ENCODE measurements at regions not wholly inside any gene's neighbourhood (a gene's known extent, or its start where the extent isn't known, plus 50 kb on each side); places are given as distances from the start of the nearest gene placed in this dataset.

DNA sequence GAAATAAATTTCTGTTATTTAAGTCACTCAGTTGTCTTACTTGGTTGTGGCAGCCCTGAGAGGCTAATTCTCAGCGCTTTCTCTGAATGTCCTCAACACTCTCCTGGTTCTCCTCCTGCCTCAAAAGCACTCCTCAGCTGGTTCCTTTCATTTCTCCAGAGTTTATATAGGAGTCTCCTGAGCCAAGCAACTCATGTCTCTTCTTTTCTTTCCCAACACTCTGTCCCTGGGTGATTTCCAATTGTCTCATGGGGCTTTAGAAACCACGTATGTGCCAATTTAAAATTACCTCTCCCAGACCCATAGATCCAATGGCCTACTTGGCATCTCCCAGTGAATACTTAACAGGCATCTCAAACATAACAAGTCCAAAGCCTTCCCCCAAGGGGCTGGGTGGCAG lies 184.3 kb downstream of the TTC32 start:
- TF ChIP-seq, protein P1, sequence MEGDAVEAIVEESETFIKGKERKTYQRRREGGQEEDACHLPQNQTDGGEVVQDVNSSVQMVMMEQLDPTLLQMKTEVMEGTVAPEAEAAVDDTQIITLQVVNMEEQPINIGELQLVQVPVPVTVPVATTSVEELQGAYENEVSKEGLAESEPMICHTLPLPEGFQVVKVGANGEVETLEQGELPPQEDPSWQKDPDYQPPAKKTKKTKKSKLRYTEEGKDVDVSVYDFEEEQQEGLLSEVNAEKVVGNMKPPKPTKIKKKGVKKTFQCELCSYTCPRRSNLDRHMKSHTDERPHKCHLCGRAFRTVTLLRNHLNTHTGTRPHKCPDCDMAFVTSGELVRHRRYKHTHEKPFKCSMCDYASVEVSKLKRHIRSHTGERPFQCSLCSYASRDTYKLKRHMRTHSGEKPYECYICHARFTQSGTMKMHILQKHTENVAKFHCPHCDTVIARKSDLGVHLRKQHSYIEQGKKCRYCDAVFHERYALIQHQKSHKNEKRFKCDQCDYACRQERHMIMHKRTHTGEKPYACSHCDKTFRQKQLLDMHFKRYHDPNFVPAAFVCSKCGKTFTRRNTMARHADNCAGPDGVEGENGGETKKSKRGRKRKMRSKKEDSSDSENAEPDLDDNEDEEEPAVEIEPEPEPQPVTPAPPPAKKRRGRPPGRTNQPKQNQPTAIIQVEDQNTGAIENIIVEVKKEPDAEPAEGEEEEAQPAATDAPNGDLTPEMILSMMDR (IDR thresholded peaks at IDR 0.05), result no peak
- no peak for TF ChIP-seq POLR2A (IDR thresholded peaks at IDR 0.05)
